Tibial nerve (tissue), 4 donors: ENCODE measurements at regions not wholly inside any gene's neighbourhood (a gene's known extent, or its start where the extent isn't known, plus 50 kb on each side); places are given as distances from the start of the nearest gene placed in this dataset.

Experiments used
- DNase-seq, 2 donors: peaks; one replicate each; pipeline ENCODE4 v3.0.0-alpha.2; 2019; ENCODE audit warnings: low spot score in 2 of 2
- H3K27ac ChIP-seq, 4 donors: fragments of 200-600 bp; sonication (generic) in 3 of 4; one replicate each; pipeline ENCODE4 v1.5.1; 2017 to 2019; ENCODE audit warnings: mild to moderate bottlenecking in 1 of 4
- H3K27me3 ChIP-seq, 2 donors: fragments of 200-600 bp; sonication (generic) in 1 of 2; one replicate each; pipeline versions ENCODE4 v1.5.1 to v1.6.0; 2017 to 2019
- H3K36me3 ChIP-seq, 3 donors: fragments of 200-600 bp; sonication (generic); one replicate each; pipeline ENCODE4 v1.5.1; 2018 to 2019
- H3K4me1 ChIP-seq, 4 donors: fragments of 200-600 bp; sonication (generic) in 3 of 4; one replicate each; pipeline ENCODE4 v1.5.1; 2017 to 2019
- H3K4me3 ChIP-seq, 4 donors: fragments of 200-600 bp; sonication (generic) in 3 of 4; one replicate each; pipeline ENCODE4 v1.5.1; 2017 to 2019; ENCODE audit warnings: mild to moderate bottlenecking in 1 of 4, moderate library complexity in 1 of 4
- H3K9me3 ChIP-seq, 4 donors: fragments of 200-600 bp; sonication (generic) in 3 of 4; one replicate each; pipeline ENCODE4 v1.5.1; 2017 to 2019
- CTCF ChIP-seq, 5 experiments: fragments of 200-600 bp in 3 of 5; fragments of 450-650 bp in 2 of 5; sonication (generic) in 3 of 5; IDR thresholded peaks; one replicate each; pipeline ENCODE4 v1.5.1; 2016 to 2019; ENCODE audit warnings: antibody characterized with exemption in 5 of 5, mild to moderate bottlenecking in 3 of 5, moderate library complexity in 2 of 5
- EP300 ChIP-seq, 2 donors: sonication (generic); formaldehyde crosslinking; IDR thresholded peaks; one replicate each; pipeline ENCODE4 v1.6.1; 2017; ENCODE audit warnings: antibody characterized with exemption in 2 of 2, mild to moderate bottlenecking in 1 of 2
- POLR2A ChIP-seq, 2 donors: fragments of 450-650 bp; IDR thresholded peaks; one replicate each; pipeline ENCODE4 v1.6.1; 2017; ENCODE audit warnings: antibody characterized with exemption in 2 of 2, mild to moderate bottlenecking in 2 of 2, moderate library complexity in 2 of 2
- WGBS, 2 donors: methylation state at CpG; one replicate each; pipeline ENCODE4 v1.1.5; 2018; 5-methylcytosine and 5-hydroxymethylcytosine counted together

GRCh38 chrX:45714866-45715265, 514.2 kb upstream of the DIPK2B start:
- DNase-seq = no peak
- Histone ChIP-seq H3K9me3 (no peaks in the 10 kb centered on the region), H3K4me1 (peaks cover 0 to 4% (median 2%) of the 10 kb centered on the region in 4 donors), H3K4me3 (no peak overlapping the region), H3K27me3 (no peaks in the 10 kb centered on the region), H3K36me3 (no peaks in the 10 kb centered on the region), H3K27ac (no peak overlapping the region)
- WGBS, 2 donors = 49 to 60% methylated on average over 3 of the region's 3 CpGs
- TF ChIP-seq POLR2A (IDR thresholded peaks at IDR 0.05) = no peak
- TF ChIP-seq EP300 (IDR thresholded peaks at IDR 0.05) = peak in 1 of 2 donors; percentile 44
- TF ChIP-seq CTCF (IDR thresholded peaks at IDR 0.05) = no peak

GRCh38 chrX:45712067-45712466, 511.4 kb upstream of the DIPK2B start:
- no peaks in the 10 kb centered on the region for H3K36me3 ChIP-seq

GRCh38 chrX:45711231-45711630, 510.6 kb upstream of the DIPK2B start:
- WGBS, 2 donors = 17 to 42% methylated on average over 5 of the region's 5 CpGs
- no peak overlapping the region for H3K4me3 ChIP-seq
- TF ChIP-seq POLR2A (IDR thresholded peaks at IDR 0.05) (no peak), EP300 (IDR thresholded peaks at IDR 0.05) (no peak), CTCF (IDR thresholded peaks at IDR 0.05) (no peak)
- H3K27me3 ChIP-seq = no peaks in the 10 kb centered on the region
- no peak for DNase-seq
- H3K4me1 ChIP-seq = peaks cover 0 to 4% (median 2%) of the 10 kb centered on the region in 4 donors
- H3K9me3 ChIP-seq = no peaks in the 10 kb centered on the region
- peak overlapping the region in 2 of 4 donors; percentile 52 to 68 for H3K27ac ChIP-seq
- H3K36me3 ChIP-seq = no peaks in the 10 kb centered on the region

More at GRCh38 chrX:45712067-45712466, 511.4 kb upstream of the DIPK2B start:
- H3K4me3 ChIP-seq = no peak overlapping the region
- no peak for DNase-seq
- H3K27me3 ChIP-seq = no peaks in the 10 kb centered on the region
- no peaks in the 10 kb centered on the region for H3K9me3 ChIP-seq
- no peak overlapping the region for H3K27ac ChIP-seq
- H3K4me1 ChIP-seq = peaks cover 0 to 4% (median 2%) of the 10 kb centered on the region in 4 donors
- no peak for TF ChIP-seq EP300 (IDR thresholded peaks at IDR 0.05)
- no peak for TF ChIP-seq CTCF (IDR thresholded peaks at IDR 0.05)
- TF ChIP-seq POLR2A (IDR thresholded peaks at IDR 0.05) = no peak
- 20 to 86% methylated on average over 1 of the region's 1 CpG for WGBS, 2 donors

DNA sequence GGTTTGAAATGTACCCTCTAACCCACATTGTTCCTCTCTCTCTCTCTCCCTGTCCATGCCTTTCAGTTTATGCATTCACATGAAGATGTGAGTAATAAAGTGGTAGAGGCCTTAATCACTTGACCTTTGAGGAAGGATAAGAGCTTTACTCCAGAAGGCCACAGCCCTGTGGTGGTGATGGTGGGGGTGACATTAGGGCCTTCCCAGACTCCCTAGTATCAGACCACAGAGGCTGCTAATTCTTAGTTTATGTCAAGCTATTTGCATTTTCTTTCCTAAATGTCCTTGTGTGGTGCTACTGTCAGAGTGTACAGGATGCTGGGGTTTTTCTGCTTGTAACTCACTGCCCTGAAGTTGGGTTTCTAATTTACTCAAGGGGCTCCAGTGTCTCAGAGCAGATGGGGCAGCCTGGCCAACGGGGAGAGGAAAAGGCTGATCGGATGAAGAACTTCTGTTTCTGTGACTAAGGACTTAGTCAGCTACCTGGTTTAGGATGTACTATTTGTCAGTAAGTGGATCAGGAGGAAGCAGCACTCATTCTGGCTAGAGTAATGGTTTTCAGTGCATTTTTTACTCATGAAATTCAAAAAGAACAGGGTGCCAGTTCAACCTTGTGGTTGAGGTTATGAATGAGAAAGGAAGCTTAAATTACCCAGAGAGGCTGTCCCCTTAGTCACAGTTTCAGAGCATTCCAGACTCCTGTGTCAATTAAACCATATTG, 509.6 kb upstream of the DIPK2B start:
- Histone ChIP-seq H3K4me1 (peaks cover 0 to 4% (median 1%) of the 10 kb centered on the region in 4 donors), H3K27ac (peak overlapping the region in 2 of 4 donors; percentile 38 to 47), H3K4me3 (no peak overlapping the region), H3K9me3 (no peaks in the 10 kb centered on the region), H3K27me3 (no peaks in the 10 kb centered on the region), H3K36me3 (no peaks in the 10 kb centered on the region)
- 52 to 59% methylated on average over 2 of the region's 2 CpGs for WGBS, 2 donors
- TF ChIP-seq POLR2A (IDR thresholded peaks at IDR 0.05) = no peak
- TF ChIP-seq EP300 (IDR thresholded peaks at IDR 0.05) = no peak
- no peak for TF ChIP-seq CTCF (IDR thresholded peaks at IDR 0.05)
- no peak for DNase-seq

DNA sequence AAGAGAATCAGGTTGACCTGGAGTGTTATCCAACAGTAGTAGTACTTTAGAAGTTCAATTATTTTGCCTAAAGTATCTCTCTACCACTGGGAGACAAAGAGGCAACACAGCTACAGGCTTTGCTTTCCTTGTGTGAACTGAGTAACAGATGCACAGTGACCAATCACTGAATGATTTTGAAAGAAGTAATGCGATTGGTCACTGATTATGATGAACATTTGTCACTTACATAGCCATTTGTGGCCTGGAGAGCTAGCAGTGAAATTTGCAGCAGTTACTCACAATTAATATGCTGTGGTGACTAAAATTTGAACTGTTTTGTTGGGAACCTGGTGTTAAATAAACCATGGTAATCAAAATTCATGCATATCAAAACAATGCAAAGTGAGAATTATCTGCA, 508.7 kb upstream of the DIPK2B start:
- Histone ChIP-seq H3K4me1 (peaks cover 0 to 4% (median 0%) of the 10 kb centered on the region in 4 donors), H3K9me3 (no peaks in the 10 kb centered on the region), H3K27ac (no peak overlapping the region), H3K4me3 (no peak overlapping the region), H3K36me3 (no peaks in the 10 kb centered on the region), H3K27me3 (no peaks in the 10 kb centered on the region)
- TF ChIP-seq EP300 (IDR thresholded peaks at IDR 0.05) (no peak), POLR2A (IDR thresholded peaks at IDR 0.05) (no peak), CTCF (IDR thresholded peaks at IDR 0.05) (no peak)
- DNase-seq = no peak
- 70 to 94% methylated on average over 1 of the region's 1 CpG for WGBS, 2 donors
